HCT116 (cell line): ENCODE measurements at regions not wholly inside any gene's neighbourhood (a gene's known extent, or its start where the extent isn't known, plus 50 kb on each side); places are given as distances from the start of the nearest gene placed in this dataset.
A peak's percentile ranks its signal among the peaks of the same experiment; 100 is the strongest.
"Not testable (repeated sequence)": the region's sequence is repeated elsewhere in the genome, so short reads cannot be mapped to it uniquely, and the experiment has no call there.

ENCODE experiments used
- ATAC-seq: fragments of 200-7000 bp; cut with Tn5 transposase; 2 replicates; pipeline ENCODE4 v1.9.1; 2020; ENCODE audit warnings: mild to moderate bottlenecking, moderate library complexity
- BruUV-seq: library from RNA; stranded (reverse); fragments of 400-500 nt; replicated peaks from 2 replicates; lab custom pipeline; 2021; lab: Mats Ljungman, UMichigan
- CTCF ChIA-PET: fragments of 300-600 bp; sonication (Branson Sonifier 250); formaldehyde crosslinking; loops from one replicate; lab custom pipeline; 2021; ENCODE audit warnings: antibody characterized with exemption; lab: Charles Lee
- POLR2A ChIA-PET: fragments of 300-600, 350-600 bp; sonication (Branson Sonifier 250); formaldehyde crosslinking; loops from one replicate; lab custom pipeline; 2021; ENCODE audit warnings: antibody characterized with exemption; lab: Charles Lee
- RAD21 ChIA-PET, 2 experiments: fragments of 300-600 bp; sonication (Branson Sonifier 250); formaldehyde crosslinking; loops; one replicate each; lab custom pipeline; 2023; ENCODE audit warnings: low total read pairs in 2 of 2; ENCODE audit not compliant: uncharacterized antibody in 2 of 2, unreplicated experiment in 2 of 2, low non-redundant PET in 1 of 2; lab: Charles Lee
- DNase-seq: peaks from one replicate; pipeline ENCODE4 v3.0.0-alpha.2; 2010; ENCODE audit warnings: low read depth, low spot score
- H2AFZ ChIP-seq: fragments of 200-600 bp; shearing (Covaris generic), sonication (generic); 2 replicates; pipeline ENCODE4 v1.6.1; 2017; ENCODE audit warnings: low read depth, mixed run types, mixed read lengths, antibody characterized with exemption, low read length; ENCODE audit not compliant: poor library complexity, severe bottlenecking
- H3K27ac ChIP-seq: 2 replicates; pipeline ENCODE4 v1.5.1; 2012; ENCODE audit warnings: low read depth, low read length
- H3K27me3 ChIP-seq: fragments of 200-600 bp; sonication (generic); 2 replicates; pipeline ENCODE4 v1.6.1; 2016; ENCODE audit warnings: mixed run types, low read length, mixed read lengths; ENCODE audit not compliant: insufficient read depth
- H3K36me3 ChIP-seq, 2 experiments: fragments of 200-500 bp in 1 of 2; fragments of 200-600 bp in 1 of 2; sonication (Bioruptor generic) in 1 of 2; sonication (generic) in 1 of 2; 2 replicates each; pipeline versions ENCODE4 v1.5.1 to v1.6.1; 2014 to 2016; ENCODE audit warnings: low read length in 2 of 2, inconsistent platforms in 1 of 2, mixed read lengths in 1 of 2, mixed run types in 1 of 2; ENCODE audit not compliant: insufficient read depth in 2 of 2, control insufficient read depth in 1 of 2
- H3K4me1 ChIP-seq, 2 experiments: fragments of 200-600 bp in 1 of 2; sonication (generic) in 1 of 2; 2 replicates each; pipeline versions ENCODE4 v1.5.1 to v1.6.1; 2012 to 2017; ENCODE audit warnings: low read length in 2 of 2, inconsistent platforms in 1 of 2, mild to moderate bottlenecking in 1 of 2, mixed read lengths in 1 of 2, mixed run types in 1 of 2, moderate library complexity in 1 of 2; ENCODE audit not compliant: insufficient read depth in 2 of 2, control insufficient read depth in 1 of 2
- H3K4me2 ChIP-seq: fragments of 200-600 bp; sonication (generic); 2 replicates; pipeline ENCODE4 v1.6.1; 2017; ENCODE audit warnings: mixed run types, low read length, mixed read lengths
- H3K4me3 ChIP-seq, 2 experiments: fragments of 200-600 bp in 1 of 2; sonication (generic) in 1 of 2; replicated peaks in 1 of 2; 2 replicates each; pipeline ENCODE4 v1.5.1; 2011 to 2016; ENCODE audit warnings: low read length in 2 of 2, control low read depth in 1 of 2, low read depth in 1 of 2, mild to moderate bottlenecking in 1 of 2, mixed read lengths in 1 of 2, mixed run types in 1 of 2
- H3K79me2 ChIP-seq: fragments of 200-600 bp; sonication (generic); 2 replicates; pipeline ENCODE4 v1.6.1; 2017; ENCODE audit warnings: mild to moderate bottlenecking, mixed run types, low read length, moderate library complexity, mixed read lengths; ENCODE audit not compliant: insufficient read depth
- H3K9ac ChIP-seq: fragments of 200-600 bp; sonication (generic); 2 replicates; pipeline ENCODE4 v1.6.1; 2016; ENCODE audit warnings: low read length, mixed read lengths
- H3K9me2 ChIP-seq: fragments of 200-600 bp; sonication (generic), shearing (Covaris generic); 2 replicates; pipeline ENCODE4 v1.6.1; 2017; ENCODE audit warnings: mixed run types, mild to moderate bottlenecking, moderate library complexity; ENCODE audit not compliant: insufficient read depth
- H3K9me3 ChIP-seq, 2 experiments: fragments of 200-500 bp in 1 of 2; fragments of 200-600 bp in 1 of 2; sonication (Bioruptor generic) in 1 of 2; sonication (generic) in 1 of 2; 2 replicates each; pipeline ENCODE4 v1.6.1; 2014 to 2017; ENCODE audit warnings: low read length in 2 of 2, mixed read lengths in 2 of 2, inconsistent platforms in 1 of 2, low read depth in 1 of 2, mild to moderate bottlenecking in 1 of 2, mixed run types in 1 of 2, moderate library complexity in 1 of 2; ENCODE audit not compliant: control insufficient read depth in 1 of 2, insufficient read depth in 1 of 2
- H4K20me1 ChIP-seq: fragments of 200-600 bp; sonication (generic), shearing (Covaris generic); 2 replicates; pipeline ENCODE4 v1.6.1; 2017; ENCODE audit warnings: mixed run types, mild to moderate bottlenecking, moderate library complexity; ENCODE audit not compliant: insufficient read depth
- ATF3 ChIP-seq: IDR thresholded peaks from 2 replicates; pipeline ENCODE4 v1.6.1; 2012
- CBX3 ChIP-seq: IDR thresholded peaks from 2 replicates; pipeline ENCODE4 v1.6.1; 2012; ENCODE audit warnings: low read depth
- CEBPB ChIP-seq: IDR thresholded peaks from 2 replicates; pipeline ENCODE4 v1.6.1; 2012; ENCODE audit warnings: low read depth
- FOSL1 ChIP-seq: IDR thresholded peaks from 2 replicates; pipeline ENCODE4 v1.6.1; 2012; ENCODE audit warnings: low read depth
- MAX ChIP-seq: IDR thresholded peaks from 2 replicates; pipeline ENCODE4 v1.6.1; 2012
- SIN3A ChIP-seq: IDR thresholded peaks from 2 replicates; pipeline ENCODE4 v1.6.1; 2012; ENCODE audit warnings: low read depth
- intact Hi-C: fragments of 100-400 bp; cut with micrococcal nuclease; formaldehyde crosslinking; loops from 2 replicates; pipeline ENCODE4 v1.10.0; 2022

- 0 out of 2 replicates have a peak, but pooled peaks have one; percentile 28 for TF ChIP-seq CBX3
- peak; percentile 58; the same call in 1 of the 2 replicates for TF ChIP-seq ATF3
- peak; percentile 58; the same call in 1 of the 2 replicates for TF ChIP-seq CEBPB
- TF ChIP-seq FOSL1, result peak; percentile 22; the same call in 1 of the 2 replicates
- peak; percentile 75 for TF ChIP-seq MAX
- no peak for TF ChIP-seq SIN3A
- Histone ChIP-seq H3K9ac (no peak overlapping the region), H3K4me1 (no peaks in the 10 kb centered on the region), H3K79me2 (no peaks in the 10 kb centered on the region), H3K27me3 (no peaks in the 10 kb centered on the region), H3K4me2 (no peak overlapping the region), H3K9me2 (no peaks in the 10 kb centered on the region), H3K9me3 (no peaks in the 10 kb centered on the region), H3K36me3 (no peaks in the 10 kb centered on the region), H3K4me3 (no peak overlapping the region), H2AFZ (no peak overlapping the region), H4K20me1 (no peaks in the 10 kb centered on the region), H3K27ac (no peak overlapping the region)
- intact Hi-C loops, result loop anchor here (5.0 kb wide), 2 partner anchors 33 to 53 kb away; no protein-coding TSS in a partner anchor
- no TSS peak for BruUV-seq
- DNase-seq (no peak), ATAC-seq (no peak)
- POLR2A ChIA-PET, result no interaction called here
- RAD21 ChIA-PET, result no interaction called here
- CTCF ChIA-PET, result no interaction called here
Measured at GRCh38 chr1:121483961-121484424, 299.2 kb downstream of the SRGAP2C start.

GRCh38 chr1:121494796-121495195, 310.0 kb downstream of the SRGAP2C start:
- H3K79me2 ChIP-seq, H4K20me1 ChIP-seq, RAD21 ChIA-PET, H3K4me1 ChIP-seq, H3K9ac ChIP-seq, H3K9me2 ChIP-seq, H3K9me3 ChIP-seq, H3K4me3 ChIP-seq, H3K27ac ChIP-seq, ATAC-seq, H3K4me2 ChIP-seq, DNase-seq, H3K27me3 ChIP-seq, CTCF ChIA-PET, POLR2A ChIA-PET, H2AFZ ChIP-seq, BruUV-seq, H3K36me3 ChIP-seq, intact Hi-C loops: not testable (repeated sequence)
